H1 (cell line): ENCODE measurements at regions not wholly inside any gene's neighbourhood (a gene's known extent, or its start where the extent isn't known, plus 50 kb on each side); places are given as distances from the start of the nearest gene placed in this dataset.

Experiments used
- BRCA1 ChIP-seq: IDR thresholded peaks from 2 replicates; pipeline ENCODE4 v1.6.1; 2012; ENCODE audit warnings: low read depth, low read length, improper control_type of control experiment
- CHD1 ChIP-seq: IDR thresholded peaks from 2 replicates; pipeline ENCODE4 v1.6.1; 2012; ENCODE audit warnings: low read depth, low read length, improper control_type of control experiment
- CHD2 ChIP-seq: IDR thresholded peaks from 2 replicates; pipeline ENCODE4 v1.6.1; 2012; ENCODE audit warnings: low read length, improper control_type of control experiment
- CTBP2 ChIP-seq: IDR thresholded peaks from 2 replicates; pipeline ENCODE4 v1.7.0; 2011; ENCODE audit warnings: borderline replicate concordance, mild to moderate bottlenecking, moderate library complexity, mixed read lengths, low read length; ENCODE audit not compliant: insufficient read depth, insufficient read length
- EZH2 ChIP-seq: fragments of 200-600 bp; sonication (generic); IDR thresholded peaks from 2 replicates; pipeline ENCODE4 v1.7.1; 2012; ENCODE audit warnings: low read depth, mild to moderate bottlenecking, moderate library complexity, low read length, inconsistent platforms; ENCODE audit not compliant: severe bottlenecking
- POU5F1 ChIP-seq: IDR thresholded peaks from 2 replicates; pipeline ENCODE4 v1.6.1; 2011; ENCODE audit warnings: low read depth, mild to moderate bottlenecking, low read length, moderate library complexity
- SAP30 ChIP-seq: fragments of 300-600 bp; sonication (generic); IDR thresholded peaks from 2 replicates; pipeline ENCODE4 v1.7.1; 2012; ENCODE audit warnings: low read length, moderate library complexity, mild to moderate bottlenecking, inconsistent platforms; ENCODE audit not compliant: insufficient read depth, insufficient replicate concordance
- SIX5 ChIP-seq: IDR thresholded peaks from 2 replicates; pipeline ENCODE4 v1.6.1; 2011; ENCODE audit warnings: mild to moderate bottlenecking, low read depth, low read length
- TEAD4 ChIP-seq: IDR thresholded peaks from 2 replicates; pipeline ENCODE4 v1.6.1; 2012; ENCODE audit warnings: low read depth, low read length, inconsistent platforms, mixed read lengths
- TF ChIP-seq, protein P1 (sequence below): fragments of 300-600 bp; sonication (generic); IDR thresholded peaks from 2 replicates; pipeline ENCODE4 v1.7.1; 2012; ENCODE audit warnings: low read length, moderate library complexity, mild to moderate bottlenecking, inconsistent platforms; ENCODE audit not compliant: insufficient replicate concordance
- TF ChIP-seq, protein P2 (sequence below): IDR thresholded peaks from 2 replicates; pipeline ENCODE4 v1.6.1; 2012; ENCODE audit warnings: low read length, inconsistent platforms

DNA sequence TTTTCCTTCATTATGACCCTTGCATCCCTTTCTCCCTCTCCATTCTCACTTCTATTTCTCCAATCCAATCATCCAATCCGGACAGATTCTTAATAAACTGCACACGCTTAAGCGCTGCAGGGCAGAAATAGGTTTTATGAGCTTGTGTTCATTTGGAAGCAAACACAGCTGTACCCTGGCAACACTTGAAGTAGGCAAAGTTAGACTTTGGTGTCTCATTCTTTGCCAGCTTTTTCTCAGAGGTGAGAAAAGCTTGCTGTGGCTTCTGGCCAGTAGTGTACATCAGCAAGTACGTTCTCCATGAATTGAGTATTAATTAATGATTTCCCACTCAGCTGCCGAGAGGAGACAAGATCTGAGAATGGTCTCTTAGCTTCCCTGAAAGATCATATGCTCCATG lies 88.5 kb downstream of the FBXO4 start (continued):
- TF ChIP-seq, protein P1, sequence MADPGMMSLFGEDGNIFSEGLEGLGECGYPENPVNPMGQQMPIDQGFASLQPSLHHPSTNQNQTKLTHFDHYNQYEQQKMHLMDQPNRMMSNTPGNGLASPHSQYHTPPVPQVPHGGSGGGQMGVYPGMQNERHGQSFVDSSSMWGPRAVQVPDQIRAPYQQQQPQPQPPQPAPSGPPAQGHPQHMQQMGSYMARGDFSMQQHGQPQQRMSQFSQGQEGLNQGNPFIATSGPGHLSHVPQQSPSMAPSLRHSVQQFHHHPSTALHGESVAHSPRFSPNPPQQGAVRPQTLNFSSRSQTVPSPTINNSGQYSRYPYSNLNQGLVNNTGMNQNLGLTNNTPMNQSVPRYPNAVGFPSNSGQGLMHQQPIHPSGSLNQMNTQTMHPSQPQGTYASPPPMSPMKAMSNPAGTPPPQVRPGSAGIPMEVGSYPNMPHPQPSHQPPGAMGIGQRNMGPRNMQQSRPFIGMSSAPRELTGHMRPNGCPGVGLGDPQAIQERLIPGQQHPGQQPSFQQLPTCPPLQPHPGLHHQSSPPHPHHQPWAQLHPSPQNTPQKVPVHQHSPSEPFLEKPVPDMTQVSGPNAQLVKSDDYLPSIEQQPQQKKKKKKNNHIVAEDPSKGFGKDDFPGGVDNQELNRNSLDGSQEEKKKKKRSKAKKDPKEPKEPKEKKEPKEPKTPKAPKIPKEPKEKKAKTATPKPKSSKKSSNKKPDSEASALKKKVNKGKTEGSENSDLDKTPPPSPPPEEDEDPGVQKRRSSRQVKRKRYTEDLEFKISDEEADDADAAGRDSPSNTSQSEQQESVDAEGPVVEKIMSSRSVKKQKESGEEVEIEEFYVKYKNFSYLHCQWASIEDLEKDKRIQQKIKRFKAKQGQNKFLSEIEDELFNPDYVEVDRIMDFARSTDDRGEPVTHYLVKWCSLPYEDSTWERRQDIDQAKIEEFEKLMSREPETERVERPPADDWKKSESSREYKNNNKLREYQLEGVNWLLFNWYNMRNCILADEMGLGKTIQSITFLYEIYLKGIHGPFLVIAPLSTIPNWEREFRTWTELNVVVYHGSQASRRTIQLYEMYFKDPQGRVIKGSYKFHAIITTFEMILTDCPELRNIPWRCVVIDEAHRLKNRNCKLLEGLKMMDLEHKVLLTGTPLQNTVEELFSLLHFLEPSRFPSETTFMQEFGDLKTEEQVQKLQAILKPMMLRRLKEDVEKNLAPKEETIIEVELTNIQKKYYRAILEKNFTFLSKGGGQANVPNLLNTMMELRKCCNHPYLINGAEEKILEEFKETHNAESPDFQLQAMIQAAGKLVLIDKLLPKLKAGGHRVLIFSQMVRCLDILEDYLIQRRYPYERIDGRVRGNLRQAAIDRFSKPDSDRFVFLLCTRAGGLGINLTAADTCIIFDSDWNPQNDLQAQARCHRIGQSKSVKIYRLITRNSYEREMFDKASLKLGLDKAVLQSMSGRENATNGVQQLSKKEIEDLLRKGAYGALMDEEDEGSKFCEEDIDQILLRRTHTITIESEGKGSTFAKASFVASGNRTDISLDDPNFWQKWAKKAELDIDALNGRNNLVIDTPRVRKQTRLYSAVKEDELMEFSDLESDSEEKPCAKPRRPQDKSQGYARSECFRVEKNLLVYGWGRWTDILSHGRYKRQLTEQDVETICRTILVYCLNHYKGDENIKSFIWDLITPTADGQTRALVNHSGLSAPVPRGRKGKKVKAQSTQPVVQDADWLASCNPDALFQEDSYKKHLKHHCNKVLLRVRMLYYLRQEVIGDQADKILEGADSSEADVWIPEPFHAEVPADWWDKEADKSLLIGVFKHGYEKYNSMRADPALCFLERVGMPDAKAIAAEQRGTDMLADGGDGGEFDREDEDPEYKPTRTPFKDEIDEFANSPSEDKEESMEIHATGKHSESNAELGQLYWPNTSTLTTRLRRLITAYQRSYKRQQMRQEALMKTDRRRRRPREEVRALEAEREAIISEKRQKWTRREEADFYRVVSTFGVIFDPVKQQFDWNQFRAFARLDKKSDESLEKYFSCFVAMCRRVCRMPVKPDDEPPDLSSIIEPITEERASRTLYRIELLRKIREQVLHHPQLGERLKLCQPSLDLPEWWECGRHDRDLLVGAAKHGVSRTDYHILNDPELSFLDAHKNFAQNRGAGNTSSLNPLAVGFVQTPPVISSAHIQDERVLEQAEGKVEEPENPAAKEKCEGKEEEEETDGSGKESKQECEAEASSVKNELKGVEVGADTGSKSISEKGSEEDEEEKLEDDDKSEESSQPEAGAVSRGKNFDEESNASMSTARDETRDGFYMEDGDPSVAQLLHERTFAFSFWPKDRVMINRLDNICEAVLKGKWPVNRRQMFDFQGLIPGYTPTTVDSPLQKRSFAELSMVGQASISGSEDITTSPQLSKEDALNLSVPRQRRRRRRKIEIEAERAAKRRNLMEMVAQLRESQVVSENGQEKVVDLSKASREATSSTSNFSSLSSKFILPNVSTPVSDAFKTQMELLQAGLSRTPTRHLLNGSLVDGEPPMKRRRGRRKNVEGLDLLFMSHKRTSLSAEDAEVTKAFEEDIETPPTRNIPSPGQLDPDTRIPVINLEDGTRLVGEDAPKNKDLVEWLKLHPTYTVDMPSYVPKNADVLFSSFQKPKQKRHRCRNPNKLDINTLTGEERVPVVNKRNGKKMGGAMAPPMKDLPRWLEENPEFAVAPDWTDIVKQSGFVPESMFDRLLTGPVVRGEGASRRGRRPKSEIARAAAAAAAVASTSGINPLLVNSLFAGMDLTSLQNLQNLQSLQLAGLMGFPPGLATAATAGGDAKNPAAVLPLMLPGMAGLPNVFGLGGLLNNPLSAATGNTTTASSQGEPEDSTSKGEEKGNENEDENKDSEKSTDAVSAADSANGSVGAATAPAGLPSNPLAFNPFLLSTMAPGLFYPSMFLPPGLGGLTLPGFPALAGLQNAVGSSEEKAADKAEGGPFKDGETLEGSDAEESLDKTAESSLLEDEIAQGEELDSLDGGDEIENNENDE = no peak
- no peak for TF ChIP-seq CHD2
- no peak for TF ChIP-seq BRCA1
- TF ChIP-seq SIX5 = no peak
- TF ChIP-seq EZH2 = no peak
- TF ChIP-seq CHD1 = no peak
- TF ChIP-seq TEAD4 = no peak
- TF ChIP-seq SAP30 = no peak
- no peak for TF ChIP-seq POU5F1
- no peak for TF ChIP-seq CTBP2
- TF ChIP-seq, protein P2, sequence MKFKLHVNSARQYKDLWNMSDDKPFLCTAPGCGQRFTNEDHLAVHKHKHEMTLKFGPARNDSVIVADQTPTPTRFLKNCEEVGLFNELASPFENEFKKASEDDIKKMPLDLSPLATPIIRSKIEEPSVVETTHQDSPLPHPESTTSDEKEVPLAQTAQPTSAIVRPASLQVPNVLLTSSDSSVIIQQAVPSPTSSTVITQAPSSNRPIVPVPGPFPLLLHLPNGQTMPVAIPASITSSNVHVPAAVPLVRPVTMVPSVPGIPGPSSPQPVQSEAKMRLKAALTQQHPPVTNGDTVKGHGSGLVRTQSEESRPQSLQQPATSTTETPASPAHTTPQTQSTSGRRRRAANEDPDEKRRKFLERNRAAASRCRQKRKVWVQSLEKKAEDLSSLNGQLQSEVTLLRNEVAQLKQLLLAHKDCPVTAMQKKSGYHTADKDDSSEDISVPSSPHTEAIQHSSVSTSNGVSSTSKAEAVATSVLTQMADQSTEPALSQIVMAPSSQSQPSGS = no peak
